Keratinocyte (primary cell): ENCODE measurements at regions not wholly inside any gene's neighbourhood (a gene's known extent, or its start where the extent isn't known, plus 50 kb on each side); places are given as distances from the start of the nearest gene placed in this dataset.

Experiments used
- CTCF ChIP-seq, 3 experiments: IDR thresholded peaks in 1 of 3; conservative IDR thresholded peaks in 1 of 3; optimal IDR thresholded peaks in 1 of 3; 2 replicates in 2 of 3; 3 replicates in 1 of 3; pipeline versions ENCODE3 to v1.5.1; 2011; ENCODE audit warnings: low read length in 3 of 3, mild to moderate bottlenecking in 3 of 3, moderate library complexity in 2 of 3, control low read depth in 1 of 3, inconsistent platforms in 1 of 3; ENCODE audit not compliant: insufficient read depth in 2 of 3; ENCODE audit errors: extremely low read depth in 1 of 3
- EZH2 ChIP-seq: IDR thresholded peaks from one replicate; pipeline ENCODE4 v1.6.1; 2012; ENCODE audit warnings: inconsistent platforms, mild to moderate bottlenecking, low read length, moderate library complexity

DNA sequence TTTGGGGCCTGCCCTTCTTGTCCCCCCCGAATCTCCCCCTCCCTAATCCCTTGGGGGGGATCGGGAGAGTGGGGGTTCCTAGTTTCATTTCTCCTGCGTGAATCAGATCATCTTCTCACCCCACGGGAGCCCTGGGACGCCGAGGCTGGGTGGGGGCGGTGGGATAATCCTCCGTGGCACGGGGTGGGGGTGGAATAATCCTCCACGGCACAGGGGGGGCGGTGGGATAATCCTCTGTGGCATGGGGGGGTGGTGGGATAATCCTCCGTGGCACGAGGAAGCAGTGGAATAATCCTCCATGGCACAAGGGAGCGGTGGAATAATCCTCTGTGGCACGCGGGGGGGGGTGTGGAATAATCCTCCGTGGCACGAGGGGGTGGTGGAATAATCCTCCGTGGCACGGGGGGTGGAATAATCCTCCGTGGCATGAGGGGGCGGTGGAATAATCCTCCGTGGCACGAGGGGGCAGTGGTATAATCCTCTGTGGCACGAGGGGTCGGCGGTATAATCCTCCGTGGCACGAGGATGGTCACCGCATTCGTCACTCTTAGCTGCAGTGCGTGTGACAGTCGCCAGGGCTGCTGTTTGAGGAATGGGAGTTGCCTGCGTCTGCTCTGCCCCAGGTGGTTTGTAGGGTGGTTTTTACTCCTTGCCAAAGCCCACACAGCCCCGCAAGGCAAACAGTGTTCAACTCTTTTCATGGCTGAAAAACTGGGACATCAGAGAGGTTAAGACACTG, 156.9 kb downstream of the LAT start:
- TF ChIP-seq CTCF (optimal IDR thresholded peaks at IDR 0.05 in 1 of 3, IDR thresholded peaks at IDR 0.05 in 1 of 3, conservative IDR thresholded peaks at IDR 0.05 in 1 of 3; ENCODE audit: extremely low read depth in 1 of 3, insufficient read depth in 2 of 3, low read length in 3 of 3) (no peak), EZH2 (no peak)
